Inflammatory macrophage (primary cell): ENCODE measurements at regions not wholly inside any gene's neighbourhood (a gene's known extent, or its start where the extent isn't known, plus 50 kb on each side); places are given as distances from the start of the nearest gene placed in this dataset.

Experiments
- DNase-seq, 2 donors: peaks; one replicate each; pipeline ENCODE4 v3.0.0-alpha.2; 2020 to 2022

- DNase-seq = no peak
These were observed 564.0 kb downstream of the VRK1 start for GRCh38 chr14:97361181-97361580.

GRCh38 chr14:97361958-97362357 is 564.8 kb downstream of the VRK1 start:
- no peak for DNase-seq

GRCh38 chr14:97366400-97366799 is 569.2 kb downstream of the VRK1 start:
- no peak for DNase-seq

- DNase-seq = no peak
These were observed 570.1 kb downstream of the VRK1 start for GRCh38 chr14:97367278-97367677.

GRCh38 chr14:97368049-97368448 is 570.9 kb downstream of the VRK1 start:
- no peak for DNase-seq

- no peak for DNase-seq
These were observed 571.9 kb downstream of the VRK1 start for GRCh38 chr14:97368900-97369564.

- no peak for DNase-seq
These were observed 572.7 kb downstream of the VRK1 start for GRCh38 chr14:97369901-97370300.

- no peak for DNase-seq
These were observed 579.1 kb downstream of the VRK1 start for GRCh38 chr14:97376310-97376709.

- no peak for DNase-seq
These were observed 580.4 kb downstream of the VRK1 start for GRCh38 chr14:97377550-97377949.

- no peak for DNase-seq
These were observed 581.9 kb downstream of the VRK1 start for GRCh38 chr14:97379091-97379531.

- no peak for DNase-seq
These were observed 583.4 kb downstream of the VRK1 start for GRCh38 chr14:97380539-97380941.

GRCh38 chr14:97381309-97381708 is 584.1 kb downstream of the VRK1 start:
- no peak for DNase-seq

GRCh38 chr14:97382616-97383226 is 585.5 kb downstream of the VRK1 start:
- no peak for DNase-seq

GRCh38 chr14:97385727-97386126 is 588.5 kb downstream of the VRK1 start:
- DNase-seq = no peak

- no peak for DNase-seq
These were observed 590.2 kb downstream of the VRK1 start for GRCh38 chr14:97387252-97387874.

- DNase-seq = no peak
These were observed 591.2 kb downstream of the VRK1 start for GRCh38 chr14:97388408-97388807.

- no peak for DNase-seq
These were observed 593.0 kb downstream of the VRK1 start for GRCh38 chr14:97390096-97390724.

GRCh38 chr14:97393244-97393643 is 596.1 kb downstream of the VRK1 start:
- no peak for DNase-seq

- no peak for DNase-seq
These were observed 597.9 kb downstream of the VRK1 start for GRCh38 chr14:97395068-97395467.

- DNase-seq = no peak
These were observed 604.5 kb downstream of the VRK1 start for GRCh38 chr14:97401714-97402113.

GRCh38 chr14:97402279-97402678 is 605.1 kb downstream of the VRK1 start:
- DNase-seq = no peak

GRCh38 chr14:97407701-97408407 is 610.7 kb downstream of the VRK1 start:
- no peak for DNase-seq

GRCh38 chr14:97408503-97408902 is 611.3 kb downstream of the VRK1 start:
- no peak for DNase-seq
